Loucy (cell line): ENCODE measurements at regions not wholly inside any gene's neighbourhood (a gene's known extent, or its start where the extent isn't known, plus 50 kb on each side); places are given as distances from the start of the nearest gene placed in this dataset.

Source experiments
- EZH2phosphoT487 ChIP-seq: fragments of 200-600 bp; IDR thresholded peaks from 2 replicates; pipeline ENCODE4 v1.6.1; 2018; ENCODE audit warnings: antibody characterized with exemption, mild to moderate bottlenecking, moderate library complexity, borderline replicate concordance
- TF ChIP-seq, protein P1 (sequence below): fragments of 200-600 bp; sonication (generic); conservative IDR thresholded peaks from 2 replicates; pipeline ENCODE4 v1.5.1; 2014; ENCODE audit warnings: mild to moderate bottlenecking, antibody characterized with exemption, low read length

DNA sequence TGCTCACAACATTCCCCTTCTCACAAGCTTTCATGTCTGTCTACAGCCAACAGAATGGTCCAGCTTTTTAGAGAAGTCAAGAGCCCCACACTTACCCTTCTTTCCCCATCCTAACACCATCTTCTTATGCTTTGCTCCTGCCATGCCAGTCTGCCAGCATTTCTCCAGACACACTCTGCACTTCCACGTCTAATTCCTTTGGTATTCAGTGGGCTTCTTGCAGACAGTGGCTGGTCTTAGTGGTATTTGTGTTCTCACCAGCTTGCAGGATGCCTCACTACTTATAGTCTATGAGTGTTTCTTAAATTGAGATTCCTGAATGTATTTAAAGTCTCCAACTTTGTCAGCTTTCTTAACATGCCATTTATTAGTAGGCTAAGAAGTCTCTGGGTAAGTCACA, 154.4 kb downstream of the BBOX1 start:
- TF ChIP-seq, protein P1, sequence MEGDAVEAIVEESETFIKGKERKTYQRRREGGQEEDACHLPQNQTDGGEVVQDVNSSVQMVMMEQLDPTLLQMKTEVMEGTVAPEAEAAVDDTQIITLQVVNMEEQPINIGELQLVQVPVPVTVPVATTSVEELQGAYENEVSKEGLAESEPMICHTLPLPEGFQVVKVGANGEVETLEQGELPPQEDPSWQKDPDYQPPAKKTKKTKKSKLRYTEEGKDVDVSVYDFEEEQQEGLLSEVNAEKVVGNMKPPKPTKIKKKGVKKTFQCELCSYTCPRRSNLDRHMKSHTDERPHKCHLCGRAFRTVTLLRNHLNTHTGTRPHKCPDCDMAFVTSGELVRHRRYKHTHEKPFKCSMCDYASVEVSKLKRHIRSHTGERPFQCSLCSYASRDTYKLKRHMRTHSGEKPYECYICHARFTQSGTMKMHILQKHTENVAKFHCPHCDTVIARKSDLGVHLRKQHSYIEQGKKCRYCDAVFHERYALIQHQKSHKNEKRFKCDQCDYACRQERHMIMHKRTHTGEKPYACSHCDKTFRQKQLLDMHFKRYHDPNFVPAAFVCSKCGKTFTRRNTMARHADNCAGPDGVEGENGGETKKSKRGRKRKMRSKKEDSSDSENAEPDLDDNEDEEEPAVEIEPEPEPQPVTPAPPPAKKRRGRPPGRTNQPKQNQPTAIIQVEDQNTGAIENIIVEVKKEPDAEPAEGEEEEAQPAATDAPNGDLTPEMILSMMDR, result no peak
- no peak for TF ChIP-seq EZH2phosphoT487
